Chondrocyte (in vitro differentiated cells): ENCODE measurements at regions not wholly inside any gene's neighbourhood (a gene's known extent, or its start where the extent isn't known, plus 50 kb on each side); places are given as distances from the start of the nearest gene placed in this dataset.

ENCODE experiments used
- DNase-seq: peaks from one replicate; pipeline ENCODE4 v3.0.0; 2021; ENCODE audit warnings: mixed read lengths, low spot score
- H3K27ac Mint-ChIP-seq: one replicate; pipeline ENCODE4 v1.8.0; 2021; ENCODE audit warnings: mild to moderate bottlenecking, moderate library complexity, mixed read lengths; ENCODE audit not compliant: unreplicated experiment
- H3K27me3 Mint-ChIP-seq: 2 replicates; pipeline ENCODE4 v1.8.0; 2021; ENCODE audit warnings: low read depth, mixed read lengths
- H3K36me3 Mint-ChIP-seq: 2 replicates; pipeline ENCODE4 v1.8.0; 2021; ENCODE audit warnings: low read depth, mixed read lengths
- H3K4me1 Mint-ChIP-seq: 2 replicates; pipeline ENCODE4 v1.8.0; 2021; ENCODE audit warnings: low read depth, mild to moderate bottlenecking, mixed read lengths
- H3K4me3 Mint-ChIP-seq: one replicate; pipeline ENCODE4 v1.8.0; 2021; ENCODE audit warnings: mild to moderate bottlenecking, moderate library complexity, mixed read lengths; ENCODE audit not compliant: unreplicated experiment
- H3K9me3 Mint-ChIP-seq: 2 replicates; pipeline ENCODE4 v1.8.0; 2021; ENCODE audit warnings: low read depth, mixed read lengths
- CTCF ChIP-seq: fragments of 200-600 bp; sonication (generic); IDR thresholded peaks from 2 replicates; pipeline ENCODE4 v1.5.0; 2021; ENCODE audit warnings: antibody characterized with exemption, mild to moderate bottlenecking, moderate library complexity

- Mint-ChIP-seq H3K4me3 (no peak overlapping the region), H3K9me3 (no peaks in the 10 kb centered on the region), H3K27me3 (no peaks in the 10 kb centered on the region), H3K36me3 (peaks cover 1% of the 10 kb centered on the region), H3K4me1 (peaks cover 11% of the 10 kb centered on the region), H3K27ac (no peak overlapping the region)
- TF ChIP-seq CTCF: no peak
- no peak for DNase-seq
These were observed 133.0 kb upstream of the UMPS start for GRCh38 chr3:124597273-124597672.

DNA sequence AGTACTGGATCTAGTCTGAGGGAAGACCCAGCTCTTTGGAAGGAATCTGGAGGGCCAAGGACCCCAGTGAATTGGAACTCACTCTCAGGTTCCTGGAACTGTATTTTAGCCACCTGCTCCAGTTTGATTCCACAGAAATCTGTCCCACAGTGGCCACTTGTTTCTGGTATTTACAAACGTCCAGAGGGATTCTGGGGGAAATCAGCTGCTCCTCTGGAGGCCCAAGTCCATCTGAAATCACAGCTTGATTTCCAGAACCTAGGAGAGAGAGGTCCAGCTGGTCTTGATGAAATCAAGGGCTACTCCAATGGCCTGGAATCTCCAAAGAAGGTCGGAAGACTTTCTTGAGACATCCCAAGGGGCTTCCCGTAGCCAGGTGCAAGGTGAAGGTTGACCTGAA is 132.3 kb upstream of the UMPS start:
- Mint-ChIP-seq H3K9me3 (no peaks in the 10 kb centered on the region), H3K27ac (no peak overlapping the region)
- TF ChIP-seq CTCF: no peak

GRCh38 chr3:124599147-124599765 is 131.0 kb upstream of the UMPS start:
- Mint-ChIP-seq H3K4me3 (no peak overlapping the region), H3K36me3 (no peaks in the 10 kb centered on the region), H3K27ac (no peak overlapping the region), H3K27me3 (no peaks in the 10 kb centered on the region), H3K9me3 (no peaks in the 10 kb centered on the region), H3K4me1 (peaks cover 11% of the 10 kb centered on the region)
- TF ChIP-seq CTCF: no peak
- DNase-seq: no peak

More for the DNA sequence above, 132.3 kb upstream of the UMPS start:
- H3K4me3 Mint-ChIP-seq: no peak overlapping the region
- H3K4me1 Mint-ChIP-seq: peaks cover 11% of the 10 kb centered on the region
- H3K36me3 Mint-ChIP-seq: no peaks in the 10 kb centered on the region
- DNase-seq: no peak
- no peaks in the 10 kb centered on the region for H3K27me3 Mint-ChIP-seq

- Mint-ChIP-seq H3K4me3 (no peak overlapping the region), H3K4me1 (peaks cover 11% of the 10 kb centered on the region), H3K9me3 (no peaks in the 10 kb centered on the region), H3K27me3 (no peaks in the 10 kb centered on the region), H3K27ac (no peak overlapping the region), H3K36me3 (no peaks in the 10 kb centered on the region)
- TF ChIP-seq CTCF: no peak
- DNase-seq: no peak
These were observed 130.2 kb upstream of the UMPS start for GRCh38 chr3:124599779-124600693.

DNA sequence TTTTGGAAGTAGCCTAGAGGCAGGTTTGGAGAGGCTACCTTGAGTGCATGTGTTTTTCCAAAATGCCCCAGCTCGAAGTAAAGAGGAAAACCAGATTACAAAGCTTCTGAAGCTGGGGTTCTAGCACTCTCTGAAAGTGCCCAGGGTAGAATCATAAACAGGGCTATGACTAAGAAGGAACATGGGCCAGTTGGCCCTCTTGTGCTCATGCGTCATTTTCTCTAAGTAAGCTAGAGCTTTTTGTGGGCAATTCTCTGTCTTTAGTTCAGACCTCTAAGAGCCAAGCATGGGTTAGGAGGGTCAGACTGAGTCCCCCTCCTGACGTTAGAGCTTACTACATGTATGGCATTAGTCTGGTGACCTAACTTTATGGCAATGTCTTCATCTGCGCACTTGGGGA is 129.5 kb upstream of the UMPS start:
- DNase-seq: no peak

More for the DNA sequence above, 129.5 kb upstream of the UMPS start:
- Mint-ChIP-seq H3K36me3 (no peaks in the 10 kb centered on the region), H3K9me3 (no peaks in the 10 kb centered on the region), H3K27ac (no peak overlapping the region), H3K4me1 (peaks cover 8% of the 10 kb centered on the region), H3K4me3 (no peak overlapping the region), H3K27me3 (no peaks in the 10 kb centered on the region)
- no peak for TF ChIP-seq CTCF
